H1 (cell line): ENCODE measurements at regions not wholly inside any gene's neighbourhood (a gene's known extent, or its start where the extent isn't known, plus 50 kb on each side); places are given as distances from the start of the nearest gene placed in this dataset.

Source experiments
- CTCF ChIA-PET: fragments of 300-600 bp; sonication (Branson Sonifier 250); formaldehyde crosslinking; loops from one replicate; lab custom pipeline; 2021; ENCODE audit not compliant: partially characterized antibody; lab: Charles Lee
- POLR2A ChIA-PET: fragments of 300-600 bp; sonication (Branson Sonifier 250); formaldehyde crosslinking; loops from one replicate; lab custom pipeline; 2021; ENCODE audit warnings: inconsistent platforms; ENCODE audit not compliant: partially characterized antibody; lab: Charles Lee
- DNase-seq, 2 experiments: peaks; one replicate each; pipeline versions ENCODE4 v3.0.0 to v3.0.0-alpha.2; 2010 to 2022; ENCODE audit warnings: low spot score in 2 of 2, low read depth in 1 of 2, mixed read lengths in 1 of 2
- FAIRE-seq: peaks from 2 replicates; lab custom pipeline; 2011; peaks lifted over from hg19 to GRCh38; lab: Jason Lieb, UNC
- H2AFZ ChIP-seq: 2 replicates; pipeline ENCODE4 v1.8.1; 2012; ENCODE audit warnings: low read length, inconsistent platforms
- H2AK5ac ChIP-seq: 2 replicates; pipeline ENCODE4 v1.6.1; 2013; ENCODE audit warnings: low read depth, low read length
- H2BK120ac ChIP-seq: replicated peaks from 2 replicates; pipeline ENCODE3; 2013; ENCODE audit warnings: low read depth, low read length, inconsistent platforms
- H2BK12ac ChIP-seq: 2 replicates; pipeline ENCODE4 v1.6.1; 2013; ENCODE audit warnings: low read depth, low read length
- H2BK15ac ChIP-seq: 2 replicates; pipeline ENCODE4 v1.6.1; 2013; ENCODE audit warnings: low read length
- H2BK20ac ChIP-seq: 2 replicates; pipeline ENCODE4 v1.6.1; 2013; ENCODE audit warnings: low read length
- H2BK5ac ChIP-seq: 2 replicates; pipeline ENCODE4 v1.6.1; 2013; ENCODE audit warnings: low read depth, low read length
- H3K14ac ChIP-seq: 2 replicates; pipeline ENCODE4 v1.6.1; 2013; ENCODE audit warnings: inconsistent platforms; ENCODE audit not compliant: insufficient read length
- H3K18ac ChIP-seq: 2 replicates; pipeline ENCODE4 v1.6.1; 2013; ENCODE audit warnings: low read length; ENCODE audit errors: extremely low read depth
- H3K23ac ChIP-seq: 2 replicates; pipeline ENCODE4 v1.6.1; 2013; ENCODE audit warnings: inconsistent platforms; ENCODE audit not compliant: insufficient read length
- H3K23me2 ChIP-seq: 2 replicates; pipeline ENCODE4 v1.6.1; 2013; ENCODE audit warnings: low read depth, low read length
- H3K27ac ChIP-seq: 2 replicates; pipeline ENCODE4 v1.6.1; 2011; ENCODE audit warnings: low read depth, low read length, inconsistent platforms
- H3K27me3 ChIP-seq, 4 experiments: replicated peaks in 1 of 4; 1 replicate in 1 of 4; 2 replicates in 3 of 4; pipeline versions ENCODE4 v1.6.1 to v1.8.1; 2011 to 2013; ENCODE audit warnings: low read length in 3 of 4, mild to moderate bottlenecking in 3 of 4, inconsistent platforms in 2 of 4, mixed read lengths in 2 of 4, moderate library complexity in 1 of 4; ENCODE audit not compliant: control insufficient read depth in 3 of 4, insufficient read depth in 3 of 4; ENCODE audit errors: extremely low read depth in 1 of 4
- H3K36me3 ChIP-seq, 4 experiments: 2 replicates each; pipeline versions ENCODE4 v1.6.1 to v1.8.1; 2011 to 2013; ENCODE audit warnings: mild to moderate bottlenecking in 4 of 4, low read length in 3 of 4, moderate library complexity in 2 of 4, control low read depth in 1 of 4, inconsistent platforms in 1 of 4; ENCODE audit not compliant: insufficient read depth in 4 of 4, control insufficient read depth in 2 of 4
- H3K4ac ChIP-seq: replicated peaks from 2 replicates; pipeline ENCODE3; 2013; ENCODE audit warnings: low read length, low read depth, mixed read lengths, inconsistent platforms; ENCODE audit not compliant: insufficient read length
- H3K4me1 ChIP-seq, 4 experiments: replicated peaks in 1 of 4; 1 replicate in 1 of 4; 2 replicates in 3 of 4; pipeline versions ENCODE4 v1.6.1 to v1.8.1; 2011 to 2013; ENCODE audit warnings: low read length in 3 of 4, inconsistent platforms in 2 of 4, mixed read lengths in 1 of 4; ENCODE audit not compliant: insufficient read depth in 4 of 4, control insufficient read depth in 3 of 4
- H3K4me2 ChIP-seq, 2 experiments: 2 replicates each; pipeline versions ENCODE4 v1.6.1 to v1.8.1; 2011 to 2013; ENCODE audit warnings: low read depth in 2 of 2, low read length in 2 of 2, control low read depth in 1 of 2, inconsistent platforms in 1 of 2, mild to moderate bottlenecking in 1 of 2; ENCODE audit not compliant: insufficient read depth in 1 of 2
- H3K4me3 ChIP-seq, 4 experiments: fragments of 200-600, 300-600 bp in 1 of 4; sonication (generic), shearing (Covaris generic), sonication (Bioruptor Twin) in 1 of 4; 2 replicates each; pipeline versions ENCODE4 v1.5.1 to v1.8.1; 2011 to 2016; ENCODE audit warnings: low read length in 4 of 4, low read depth in 3 of 4, control low read depth in 2 of 4, inconsistent platforms in 2 of 4, mild to moderate bottlenecking in 2 of 4, mixed read lengths in 1 of 4, moderate library complexity in 1 of 4; ENCODE audit not compliant: insufficient read depth in 2 of 4; ENCODE audit errors: extremely low read depth in 1 of 4
- H3K56ac ChIP-seq: replicated peaks from 2 replicates; pipeline ENCODE3; 2013; ENCODE audit warnings: low read depth, mild to moderate bottlenecking, mixed read lengths, low read length, inconsistent platforms; ENCODE audit not compliant: insufficient read length
- H3K79me1 ChIP-seq: 2 replicates; pipeline ENCODE4 v1.6.1; 2013; ENCODE audit warnings: low read depth, low read length, control low read depth
- H3K79me2 ChIP-seq, 2 experiments: 2 replicates each; pipeline versions ENCODE4 v1.6.1 to v1.8.1; 2012 to 2013; ENCODE audit warnings: low read length in 2 of 2, mild to moderate bottlenecking in 2 of 2, inconsistent platforms in 1 of 2; ENCODE audit not compliant: insufficient read depth in 2 of 2, control insufficient read depth in 1 of 2
- H3K9ac ChIP-seq, 4 experiments: replicated peaks in 1 of 4; 1 replicate in 1 of 4; 2 replicates in 3 of 4; pipeline versions ENCODE4 v1.6.1 to v1.8.1; 2011 to 2013; ENCODE audit warnings: low read depth in 3 of 4, low read length in 3 of 4, control low read depth in 2 of 4, mild to moderate bottlenecking in 2 of 4, moderate library complexity in 2 of 4, inconsistent platforms in 1 of 4; ENCODE audit errors: extremely low read depth in 1 of 4
- H3K9me3 ChIP-seq, 2 experiments: 2 replicates each; pipeline versions ENCODE4 v1.6.1 to v1.8.1; 2012 to 2013; ENCODE audit warnings: mild to moderate bottlenecking in 2 of 2, moderate library complexity in 2 of 2, control low read depth in 1 of 2, inconsistent platforms in 1 of 2, low read depth in 1 of 2, low read length in 1 of 2, mixed read lengths in 1 of 2; ENCODE audit not compliant: insufficient read depth in 2 of 2
- H4K20me1 ChIP-seq, 2 experiments: replicated peaks in 1 of 2; 2 replicates each; pipeline versions ENCODE3 to v1.8.1; 2011 to 2013; ENCODE audit warnings: inconsistent platforms in 2 of 2, low read length in 2 of 2, mild to moderate bottlenecking in 1 of 2; ENCODE audit not compliant: insufficient read depth in 2 of 2, control insufficient read depth in 1 of 2
- H4K5ac ChIP-seq: 2 replicates; pipeline ENCODE4 v1.6.1; 2013; ENCODE audit warnings: low read length, low read depth, mixed read lengths, inconsistent platforms; ENCODE audit not compliant: insufficient read length
- H4K8ac ChIP-seq: 2 replicates; pipeline ENCODE4 v1.8.0; 2013; ENCODE audit warnings: mild to moderate bottlenecking, moderate library complexity, low read length, inconsistent platforms; ENCODE audit not compliant: insufficient read depth; ENCODE audit errors: extremely low read depth
- H4K91ac ChIP-seq: replicated peaks from 2 replicates; pipeline ENCODE3; 2013; ENCODE audit warnings: low read length, mixed read lengths, inconsistent platforms; ENCODE audit not compliant: insufficient read length
- ASH2L ChIP-seq: fragments of 200-600, 300-600 bp; sonication (generic); IDR thresholded peaks from one replicate; pipeline ENCODE4 v1.7.1; 2017; ENCODE audit warnings: low read length
- CREB1 ChIP-seq: IDR thresholded peaks from 2 replicates; pipeline ENCODE4 v1.6.1; 2012; ENCODE audit warnings: inconsistent platforms
- KDM4A ChIP-seq: IDR thresholded peaks from one replicate; pipeline ENCODE4 v1.7.1; 2012; ENCODE audit warnings: low read depth, mild to moderate bottlenecking, moderate library complexity, low read length, inconsistent platforms; ENCODE audit not compliant: severe bottlenecking
- RAD21 ChIP-seq, 2 experiments: IDR thresholded peaks in 1 of 2; conservative IDR thresholded peaks in 1 of 2; 2 replicates each; pipeline ENCODE4 v1.6.1; 2011; ENCODE audit warnings: low read depth in 2 of 2, low read length in 2 of 2, improper control_type of control experiment in 1 of 2, inconsistent platforms in 1 of 2, mild to moderate bottlenecking in 1 of 2, moderate library complexity in 1 of 2
- SP2 ChIP-seq: IDR thresholded peaks from 2 replicates; pipeline ENCODE4 v1.6.1; 2012; ENCODE audit warnings: mild to moderate bottlenecking, low read length, inconsistent platforms
- SUZ12 ChIP-seq: fragments of 200-600 bp; sonication (generic); IDR thresholded peaks from 2 replicates; pipeline ENCODE4 v1.6.1; 2012; ENCODE audit warnings: mild to moderate bottlenecking, inconsistent platforms, low read length, moderate library complexity, mixed read lengths
- TAF7 ChIP-seq: optimal IDR thresholded peaks from 2 replicates; pipeline ENCODE3; 2011; ENCODE audit warnings: low read depth, mild to moderate bottlenecking, inconsistent platforms, low read length, moderate library complexity, borderline replicate concordance
- TBP ChIP-seq: IDR thresholded peaks from 2 replicates; pipeline ENCODE4 v1.6.1; 2011; ENCODE audit warnings: low read depth, low read length, improper control_type of control experiment
- WGBS, 2 experiments: shearing (Covaris generic) in 1 of 2; methylation state at CpG; one replicate each; pipeline versions ENCODE4 v1.1.6 to v1.1.7; 2013 to 2015; ENCODE audit warnings: low lambda C conversion rate in 2 of 2, mixed read lengths in 2 of 2, inconsistent platforms in 1 of 2, low coverage in 1 of 2, missing lambda C conversion rate in 1 of 2; ENCODE audit not compliant: insufficient replicate concordance in 2 of 2, insufficient coverage in 1 of 2, insufficient read length in 1 of 2; ENCODE audit errors: extremely low coverage in 1 of 2, missing lambda C conversion rate in 1 of 2; 5-methylcytosine and 5-hydroxymethylcytosine counted together

DNA sequence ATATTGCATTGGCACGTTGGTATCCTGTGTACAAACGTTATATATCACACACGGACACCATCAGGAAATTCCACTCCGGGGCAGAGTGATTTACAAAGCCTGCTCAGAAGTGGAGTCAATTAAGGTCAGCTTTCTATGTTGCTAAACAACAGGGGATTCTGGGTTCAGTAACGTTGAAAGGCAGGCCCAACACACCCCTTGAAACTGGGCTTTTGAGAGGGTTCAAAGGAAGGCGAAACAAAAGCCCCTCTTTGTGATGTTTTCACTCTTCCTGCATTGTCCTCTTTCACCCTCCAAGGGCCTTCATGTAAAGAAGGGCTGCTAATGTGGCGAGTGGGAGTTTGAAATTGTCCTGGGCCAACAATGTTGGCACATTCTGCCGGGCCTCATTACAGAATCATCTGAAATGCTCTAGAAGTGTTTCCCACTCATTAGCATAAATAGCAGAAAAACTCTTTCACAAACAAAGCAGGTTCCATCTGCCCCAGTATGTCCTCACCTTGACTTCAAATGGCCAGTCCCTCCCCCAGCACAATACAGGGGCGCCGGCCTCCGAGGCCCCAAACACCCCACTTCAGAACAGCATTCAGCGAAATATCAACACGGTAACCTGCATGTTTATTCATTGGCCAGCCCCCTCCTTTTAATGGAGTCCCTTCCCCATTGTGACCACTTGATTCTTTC is 76.4 kb downstream of the HES1 start:
- Histone ChIP-seq H3K79me1 (no peaks in the 10 kb centered on the region), H3K9me3 (no peaks in the 10 kb centered on the region), H2BK20ac (peak overlapping the region; percentile 66), H2BK5ac (peak overlapping the region; percentile 99; the same call in 1 of the 2 replicates), H3K4me3 (peak overlapping the region in 3 of 4 experiments; percentile 14 to 40 (median 23); a peak in 5 of 8 replicates), H4K20me1 (no peaks in the 10 kb centered on the region), H3K4ac (no peak overlapping the region), H3K36me3 (no peaks in the 10 kb centered on the region), H3K23ac (no peak overlapping the region), H2AK5ac (peak overlapping the region; percentile 96; the same call in 1 of the 2 replicates), H3K27ac (peak overlapping the region; percentile 68), H4K8ac (0 out of 2 replicates have a peak overlapping the region, but pooled peaks have one; percentile 86), H3K18ac (peak overlapping the region; percentile 93), H3K14ac (no peak overlapping the region), H3K4me2 (peak overlapping the region; percentile 48 to 51), H3K79me2 (no peaks in the 10 kb centered on the region), H3K23me2 (peaks cover 6% of the 10 kb centered on the region; the same call in 1 of the 2 replicates), H4K5ac (peak overlapping the region; percentile 64), H2BK12ac (peak overlapping the region; percentile 90), H3K9ac (peak overlapping the region in 3 of 4 experiments; percentile 15 to 45 (median 15); a peak in 2 of 7 replicates), H2BK120ac (peak overlapping the region; percentile 87), H4K91ac (peak overlapping the region; percentile 77), H3K56ac (no peak overlapping the region), H3K27me3 (no peaks in the 10 kb centered on the region), H2BK15ac (no peak overlapping the region), H2AFZ (no peak overlapping the region), H3K4me1 (peaks cover 9 to 26% (median 20%) of the 10 kb centered on the region in 4 experiments)
- DNase-seq = peak in 1 of 2 experiments; percentile 61
- ChIA-PET POLR2A (interaction anchor here (0.6 to 1.8 kb wide), 6 partner anchors 9 to 589 kb away, joined by 3 to 5 read pairs (median 3); no protein-coding TSS in a partner anchor), CTCF (interaction anchor here (0.8 kb wide), 1 partner anchor 13 kb away, joined by 3 read pairs; no protein-coding TSS in a partner anchor)
- no peak for FAIRE-seq
- 24% methylated on average over 13 of the region's 13 CpGs; no CpG with 5 or more reads in 1 of the 2 experiments for WGBS, 2 experiments
- peak; percentile 40 for TF ChIP-seq ASH2L
- no peak for TF ChIP-seq CREB1
- no peak for TF ChIP-seq SP2
- TF ChIP-seq TAF7 = no peak
- peak in 1 of 2 experiments; percentile 2; a peak in 1 of 4 replicates for TF ChIP-seq RAD21 (IDR thresholded peaks at IDR 0.05 in 1 of 2, conservative IDR thresholded peaks at IDR 0.05 in 1 of 2; ENCODE audit: low read depth in 2 of 2, low read length in 2 of 2)
- TF ChIP-seq TBP = no peak
- no peak for TF ChIP-seq KDM4A
- TF ChIP-seq SUZ12 = no peak
